ENCODE measurements at regions not wholly inside any gene's neighbourhood (a gene's known extent, or its start where the extent isn't known, plus 50 kb on each side); places are given as distances from the start of the nearest gene placed in this dataset.

DNA sequence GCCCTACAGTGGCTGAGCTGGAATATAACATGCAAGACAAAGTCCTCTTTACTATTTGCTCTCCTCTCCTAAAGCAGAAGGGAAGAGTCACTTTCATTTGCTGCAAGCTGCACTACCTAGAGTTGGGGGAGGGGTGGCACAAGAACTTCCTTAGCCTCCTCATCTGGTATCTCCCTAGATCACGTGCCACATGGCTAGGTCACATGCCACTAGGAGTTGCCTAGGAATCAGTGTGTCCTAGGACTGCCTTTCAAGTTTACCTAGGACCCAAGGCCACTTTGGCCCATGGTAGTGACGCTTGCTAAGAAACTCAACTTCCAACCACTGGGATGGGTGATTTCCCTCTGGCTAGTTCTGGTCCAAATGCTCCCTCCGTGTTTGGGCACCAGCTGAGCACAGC, 625.2 kb downstream of the DIAPH3 start:
- no peak for DNase-seq (ENCODE audit: low read depth in 1 of 2, low spot score in 1 of 2)
- Histone ChIP-seq H3K27ac (replicated peaks) (no peak overlapping the region), H3K4me3 (replicated peaks; ENCODE audit: insufficient read depth, low read length) (no peak overlapping the region), H3K27me3 (ENCODE audit: insufficient read depth, poor library complexity, severe bottlenecking) (no peaks in the 10 kb centered on the region)
- no peak for TF ChIP-seq SPI1 (IDR thresholded peaks at IDR 0.05; ENCODE audit: borderline replicate concordance, low read depth)
- TF ChIP-seq GABPA (IDR thresholded peaks at IDR 0.05; ENCODE audit: low read depth): no peak
- TF ChIP-seq, protein P1, sequence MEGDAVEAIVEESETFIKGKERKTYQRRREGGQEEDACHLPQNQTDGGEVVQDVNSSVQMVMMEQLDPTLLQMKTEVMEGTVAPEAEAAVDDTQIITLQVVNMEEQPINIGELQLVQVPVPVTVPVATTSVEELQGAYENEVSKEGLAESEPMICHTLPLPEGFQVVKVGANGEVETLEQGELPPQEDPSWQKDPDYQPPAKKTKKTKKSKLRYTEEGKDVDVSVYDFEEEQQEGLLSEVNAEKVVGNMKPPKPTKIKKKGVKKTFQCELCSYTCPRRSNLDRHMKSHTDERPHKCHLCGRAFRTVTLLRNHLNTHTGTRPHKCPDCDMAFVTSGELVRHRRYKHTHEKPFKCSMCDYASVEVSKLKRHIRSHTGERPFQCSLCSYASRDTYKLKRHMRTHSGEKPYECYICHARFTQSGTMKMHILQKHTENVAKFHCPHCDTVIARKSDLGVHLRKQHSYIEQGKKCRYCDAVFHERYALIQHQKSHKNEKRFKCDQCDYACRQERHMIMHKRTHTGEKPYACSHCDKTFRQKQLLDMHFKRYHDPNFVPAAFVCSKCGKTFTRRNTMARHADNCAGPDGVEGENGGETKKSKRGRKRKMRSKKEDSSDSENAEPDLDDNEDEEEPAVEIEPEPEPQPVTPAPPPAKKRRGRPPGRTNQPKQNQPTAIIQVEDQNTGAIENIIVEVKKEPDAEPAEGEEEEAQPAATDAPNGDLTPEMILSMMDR (IDR thresholded peaks at IDR 0.05; ENCODE audit: insufficient read depth, low read length): no peak
- TF ChIP-seq POLR2AphosphoS5 (IDR thresholded peaks at IDR 0.05; ENCODE audit: low read depth): no peak
- TF ChIP-seq, protein P2, sequence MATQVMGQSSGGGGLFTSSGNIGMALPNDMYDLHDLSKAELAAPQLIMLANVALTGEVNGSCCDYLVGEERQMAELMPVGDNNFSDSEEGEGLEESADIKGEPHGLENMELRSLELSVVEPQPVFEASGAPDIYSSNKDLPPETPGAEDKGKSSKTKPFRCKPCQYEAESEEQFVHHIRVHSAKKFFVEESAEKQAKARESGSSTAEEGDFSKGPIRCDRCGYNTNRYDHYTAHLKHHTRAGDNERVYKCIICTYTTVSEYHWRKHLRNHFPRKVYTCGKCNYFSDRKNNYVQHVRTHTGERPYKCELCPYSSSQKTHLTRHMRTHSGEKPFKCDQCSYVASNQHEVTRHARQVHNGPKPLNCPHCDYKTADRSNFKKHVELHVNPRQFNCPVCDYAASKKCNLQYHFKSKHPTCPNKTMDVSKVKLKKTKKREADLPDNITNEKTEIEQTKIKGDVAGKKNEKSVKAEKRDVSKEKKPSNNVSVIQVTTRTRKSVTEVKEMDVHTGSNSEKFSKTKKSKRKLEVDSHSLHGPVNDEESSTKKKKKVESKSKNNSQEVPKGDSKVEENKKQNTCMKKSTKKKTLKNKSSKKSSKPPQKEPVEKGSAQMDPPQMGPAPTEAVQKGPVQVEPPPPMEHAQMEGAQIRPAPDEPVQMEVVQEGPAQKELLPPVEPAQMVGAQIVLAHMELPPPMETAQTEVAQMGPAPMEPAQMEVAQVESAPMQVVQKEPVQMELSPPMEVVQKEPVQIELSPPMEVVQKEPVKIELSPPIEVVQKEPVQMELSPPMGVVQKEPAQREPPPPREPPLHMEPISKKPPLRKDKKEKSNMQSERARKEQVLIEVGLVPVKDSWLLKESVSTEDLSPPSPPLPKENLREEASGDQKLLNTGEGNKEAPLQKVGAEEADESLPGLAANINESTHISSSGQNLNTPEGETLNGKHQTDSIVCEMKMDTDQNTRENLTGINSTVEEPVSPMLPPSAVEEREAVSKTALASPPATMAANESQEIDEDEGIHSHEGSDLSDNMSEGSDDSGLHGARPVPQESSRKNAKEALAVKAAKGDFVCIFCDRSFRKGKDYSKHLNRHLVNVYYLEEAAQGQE (IDR thresholded peaks at IDR 0.05; ENCODE audit: insufficient replicate concordance, low read depth): no peak

DNA sequence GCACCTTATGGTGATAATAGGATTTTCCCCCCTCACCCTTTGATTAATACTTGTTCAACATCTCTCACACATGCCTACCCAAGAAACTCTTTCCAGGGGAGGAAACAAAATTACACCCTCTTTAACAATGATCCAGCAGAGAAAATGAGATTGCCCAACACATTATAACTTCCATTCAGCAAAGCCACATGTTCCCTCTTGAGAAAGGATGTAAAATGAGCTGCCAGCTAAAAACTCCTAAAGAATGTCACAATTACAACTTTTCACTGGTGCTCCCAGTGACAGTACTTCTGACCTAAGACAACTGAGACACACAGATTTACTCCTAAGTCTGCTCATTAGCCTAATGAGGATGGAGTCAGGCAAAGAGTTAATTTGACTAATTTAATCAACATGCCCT, 621.4 kb downstream of the DIAPH3 start:
- H3K27me3 ChIP-seq (ENCODE audit: insufficient read depth, poor library complexity, severe bottlenecking): no peaks in the 10 kb centered on the region
- no peak overlapping the region for H3K4me3 ChIP-seq (replicated peaks; ENCODE audit: insufficient read depth, low read length)
- TF ChIP-seq SPI1 (IDR thresholded peaks at IDR 0.05; ENCODE audit: borderline replicate concordance, low read depth) (no peak), POLR2AphosphoS5 (IDR thresholded peaks at IDR 0.05; ENCODE audit: low read depth) (no peak), GABPA (IDR thresholded peaks at IDR 0.05; ENCODE audit: low read depth) (no peak)
- TF ChIP-seq, protein P2 (IDR thresholded peaks at IDR 0.05; ENCODE audit: insufficient replicate concordance, low read depth): no peak
- TF ChIP-seq, protein P1 (IDR thresholded peaks at IDR 0.05; ENCODE audit: insufficient read depth, low read length): no peak
- H3K27ac ChIP-seq (replicated peaks): no peak overlapping the region
- no peak for DNase-seq (ENCODE audit: low read depth in 1 of 2, low spot score in 1 of 2)

DNA sequence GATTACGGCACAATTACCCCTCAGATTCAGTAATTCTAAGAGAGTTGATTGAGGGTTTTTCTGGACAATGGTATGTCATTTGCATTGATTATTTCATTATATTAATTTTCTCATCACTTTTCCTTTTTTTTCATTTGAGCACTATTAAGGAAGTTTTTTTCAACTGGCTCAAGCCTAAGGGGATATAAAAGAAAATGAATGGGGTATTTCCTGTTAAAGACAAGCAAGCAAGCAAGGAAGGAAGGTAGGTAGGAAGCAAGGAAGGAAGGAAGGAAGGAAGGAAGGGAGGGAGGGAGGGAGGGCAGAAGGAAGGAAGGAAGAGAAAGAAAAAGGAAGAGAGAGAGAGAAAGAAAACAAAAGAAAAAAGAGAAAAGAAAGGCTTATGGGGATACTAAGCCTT, 620.3 kb downstream of the DIAPH3 start:
- Histone ChIP-seq H3K27ac (replicated peaks) (no peak overlapping the region), H3K27me3 (ENCODE audit: insufficient read depth, poor library complexity, severe bottlenecking) (no peaks in the 10 kb centered on the region), H3K4me3 (replicated peaks; ENCODE audit: insufficient read depth, low read length) (no peak overlapping the region)
- DNase-seq (ENCODE audit: low read depth in 1 of 2, low spot score in 1 of 2): no peak
- TF ChIP-seq GABPA (IDR thresholded peaks at IDR 0.05; ENCODE audit: low read depth) (no peak), SPI1 (IDR thresholded peaks at IDR 0.05; ENCODE audit: borderline replicate concordance, low read depth) (no peak), POLR2AphosphoS5 (IDR thresholded peaks at IDR 0.05; ENCODE audit: low read depth) (no peak)
- TF ChIP-seq, protein P1 (IDR thresholded peaks at IDR 0.05; ENCODE audit: insufficient read depth, low read length): no peak
- TF ChIP-seq, protein P2 (IDR thresholded peaks at IDR 0.05; ENCODE audit: insufficient replicate concordance, low read depth): no peak

All from HL-60 (cell line).